HCT116 (cell line): ENCODE measurements at regions not wholly inside any gene's neighbourhood (a gene's known extent, or its start where the extent isn't known, plus 50 kb on each side); places are given as distances from the start of the nearest gene placed in this dataset.

Experiments used
- ATAC-seq: fragments of 200-7000 bp; cut with Tn5 transposase; 2 replicates; pipeline ENCODE4 v1.9.1; 2020; ENCODE audit warnings: mild to moderate bottlenecking, moderate library complexity
- BruUV-seq: library from RNA; stranded (reverse); fragments of 400-500 nt; replicated peaks from 2 replicates; lab custom pipeline; 2021; lab: Mats Ljungman, UMichigan
- CTCF ChIA-PET: fragments of 300-600 bp; sonication (Branson Sonifier 250); formaldehyde crosslinking; loops from one replicate; lab custom pipeline; 2021; ENCODE audit warnings: antibody characterized with exemption; lab: Charles Lee
- POLR2A ChIA-PET: fragments of 300-600, 350-600 bp; sonication (Branson Sonifier 250); formaldehyde crosslinking; loops from one replicate; lab custom pipeline; 2021; ENCODE audit warnings: antibody characterized with exemption; lab: Charles Lee
- RAD21 ChIA-PET, 2 experiments: fragments of 300-600 bp; sonication (Branson Sonifier 250); formaldehyde crosslinking; loops; one replicate each; lab custom pipeline; 2023; ENCODE audit warnings: low total read pairs in 2 of 2; ENCODE audit not compliant: uncharacterized antibody in 2 of 2, unreplicated experiment in 2 of 2, low non-redundant PET in 1 of 2; lab: Charles Lee
- DNase-seq: peaks from one replicate; pipeline ENCODE4 v3.0.0-alpha.2; 2010; ENCODE audit warnings: low read depth, low spot score
- H2AFZ ChIP-seq: fragments of 200-600 bp; shearing (Covaris generic), sonication (generic); 2 replicates; pipeline ENCODE4 v1.6.1; 2017; ENCODE audit warnings: low read depth, mixed run types, mixed read lengths, antibody characterized with exemption, low read length; ENCODE audit not compliant: poor library complexity, severe bottlenecking
- H3K27ac ChIP-seq: 2 replicates; pipeline ENCODE4 v1.5.1; 2012; ENCODE audit warnings: low read depth, low read length
- H3K27me3 ChIP-seq: fragments of 200-600 bp; sonication (generic); 2 replicates; pipeline ENCODE4 v1.6.1; 2016; ENCODE audit warnings: mixed run types, low read length, mixed read lengths; ENCODE audit not compliant: insufficient read depth
- H3K36me3 ChIP-seq, 2 experiments: fragments of 200-500 bp in 1 of 2; fragments of 200-600 bp in 1 of 2; sonication (Bioruptor generic) in 1 of 2; sonication (generic) in 1 of 2; 2 replicates each; pipeline versions ENCODE4 v1.5.1 to v1.6.1; 2014 to 2016; ENCODE audit warnings: low read length in 2 of 2, inconsistent platforms in 1 of 2, mixed read lengths in 1 of 2, mixed run types in 1 of 2; ENCODE audit not compliant: insufficient read depth in 2 of 2, control insufficient read depth in 1 of 2
- H3K4me1 ChIP-seq, 2 experiments: fragments of 200-600 bp in 1 of 2; sonication (generic) in 1 of 2; 2 replicates each; pipeline versions ENCODE4 v1.5.1 to v1.6.1; 2012 to 2017; ENCODE audit warnings: low read length in 2 of 2, inconsistent platforms in 1 of 2, mild to moderate bottlenecking in 1 of 2, mixed read lengths in 1 of 2, mixed run types in 1 of 2, moderate library complexity in 1 of 2; ENCODE audit not compliant: insufficient read depth in 2 of 2, control insufficient read depth in 1 of 2
- H3K4me2 ChIP-seq: fragments of 200-600 bp; sonication (generic); 2 replicates; pipeline ENCODE4 v1.6.1; 2017; ENCODE audit warnings: mixed run types, low read length, mixed read lengths
- H3K4me3 ChIP-seq, 2 experiments: fragments of 200-600 bp in 1 of 2; sonication (generic) in 1 of 2; replicated peaks in 1 of 2; 2 replicates each; pipeline ENCODE4 v1.5.1; 2011 to 2016; ENCODE audit warnings: low read length in 2 of 2, control low read depth in 1 of 2, low read depth in 1 of 2, mild to moderate bottlenecking in 1 of 2, mixed read lengths in 1 of 2, mixed run types in 1 of 2
- H3K79me2 ChIP-seq: fragments of 200-600 bp; sonication (generic); 2 replicates; pipeline ENCODE4 v1.6.1; 2017; ENCODE audit warnings: mild to moderate bottlenecking, mixed run types, low read length, moderate library complexity, mixed read lengths; ENCODE audit not compliant: insufficient read depth
- H3K9ac ChIP-seq: fragments of 200-600 bp; sonication (generic); 2 replicates; pipeline ENCODE4 v1.6.1; 2016; ENCODE audit warnings: low read length, mixed read lengths
- H3K9me2 ChIP-seq: fragments of 200-600 bp; sonication (generic), shearing (Covaris generic); 2 replicates; pipeline ENCODE4 v1.6.1; 2017; ENCODE audit warnings: mixed run types, mild to moderate bottlenecking, moderate library complexity; ENCODE audit not compliant: insufficient read depth
- H3K9me3 ChIP-seq, 2 experiments: fragments of 200-500 bp in 1 of 2; fragments of 200-600 bp in 1 of 2; sonication (Bioruptor generic) in 1 of 2; sonication (generic) in 1 of 2; 2 replicates each; pipeline ENCODE4 v1.6.1; 2014 to 2017; ENCODE audit warnings: low read length in 2 of 2, mixed read lengths in 2 of 2, inconsistent platforms in 1 of 2, low read depth in 1 of 2, mild to moderate bottlenecking in 1 of 2, mixed run types in 1 of 2, moderate library complexity in 1 of 2; ENCODE audit not compliant: control insufficient read depth in 1 of 2, insufficient read depth in 1 of 2
- H4K20me1 ChIP-seq: fragments of 200-600 bp; sonication (generic), shearing (Covaris generic); 2 replicates; pipeline ENCODE4 v1.6.1; 2017; ENCODE audit warnings: mixed run types, mild to moderate bottlenecking, moderate library complexity; ENCODE audit not compliant: insufficient read depth
- CBX3 ChIP-seq: IDR thresholded peaks from 2 replicates; pipeline ENCODE4 v1.6.1; 2012; ENCODE audit warnings: low read depth
- EGR1 ChIP-seq: IDR thresholded peaks from 2 replicates; pipeline ENCODE4 v1.6.1; 2012; ENCODE audit warnings: low read depth
- ELF1 ChIP-seq: IDR thresholded peaks from 2 replicates; pipeline ENCODE4 v1.6.1; 2012; ENCODE audit warnings: low read depth, borderline replicate concordance
- JUND ChIP-seq: IDR thresholded peaks from 2 replicates; pipeline ENCODE4 v1.6.1; 2012
- SIN3A ChIP-seq: IDR thresholded peaks from 2 replicates; pipeline ENCODE4 v1.6.1; 2012; ENCODE audit warnings: low read depth
- SP1 ChIP-seq: IDR thresholded peaks from 2 replicates; pipeline ENCODE4 v1.6.1; 2012; ENCODE audit warnings: low read depth
- YY1 ChIP-seq: IDR thresholded peaks from 2 replicates; pipeline ENCODE4 v1.6.1; 2011; ENCODE audit warnings: low read length, low read depth, moderate library complexity, mild to moderate bottlenecking; ENCODE audit not compliant: insufficient replicate concordance; ENCODE audit errors: extremely low read depth
- ZFX ChIP-seq: fragments of 450-650 bp; IDR thresholded peaks from 2 replicates; pipeline ENCODE4 v1.6.1; 2017
- ZNF274 ChIP-seq: fragments of 200-500 bp; sonication (Bioruptor generic); IDR thresholded peaks from 2 replicates; pipeline ENCODE4 v1.6.1; 2014; ENCODE audit warnings: mild to moderate bottlenecking, low read depth, low read length, inconsistent platforms
- intact Hi-C: fragments of 100-400 bp; cut with micrococcal nuclease; formaldehyde crosslinking; loops from 2 replicates; pipeline ENCODE4 v1.10.0; 2022
- TF ChIP-seq, protein P1 (sequence below): IDR thresholded peaks from 2 replicates; pipeline ENCODE4 v1.6.1; 2012; ENCODE audit warnings: low read depth
- TF ChIP-seq, protein P2 (sequence below): IDR thresholded peaks from 2 replicates; pipeline ENCODE4 v1.6.1; 2012
- TF ChIP-seq, protein P3 (sequence below): IDR thresholded peaks from 2 replicates; pipeline ENCODE4 v1.6.1; 2012
- TF ChIP-seq, protein P4 (sequence below): IDR thresholded peaks from 2 replicates; pipeline ENCODE4 v1.6.1; 2011; ENCODE audit warnings: mild to moderate bottlenecking, low read length, moderate library complexity; ENCODE audit not compliant: insufficient replicate concordance; ENCODE audit errors: extremely low read depth

DNA sequence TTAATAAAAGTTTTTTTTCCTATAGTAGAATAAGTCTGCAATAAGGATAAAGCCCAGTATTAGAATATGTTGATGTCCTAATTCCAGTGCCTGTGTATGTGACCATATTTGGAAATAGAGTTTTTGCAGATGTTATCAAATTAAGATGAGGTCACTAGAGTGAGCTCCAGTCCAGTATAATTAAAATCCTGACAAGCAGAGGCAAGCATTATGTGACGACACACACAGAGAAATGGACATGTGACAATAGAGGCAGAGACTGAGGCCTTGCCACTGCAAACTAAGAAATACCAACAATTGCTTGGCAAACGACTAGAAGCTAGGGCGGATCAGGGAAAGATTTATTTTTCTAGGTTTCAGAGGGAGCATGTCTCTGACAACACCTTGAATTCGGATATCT lies 216.4 kb upstream of the CYLC2 start:
- no peaks in the 10 kb centered on the region for H3K27me3 ChIP-seq
- no peak for TF ChIP-seq ZNF274
- TF ChIP-seq, protein P1, sequence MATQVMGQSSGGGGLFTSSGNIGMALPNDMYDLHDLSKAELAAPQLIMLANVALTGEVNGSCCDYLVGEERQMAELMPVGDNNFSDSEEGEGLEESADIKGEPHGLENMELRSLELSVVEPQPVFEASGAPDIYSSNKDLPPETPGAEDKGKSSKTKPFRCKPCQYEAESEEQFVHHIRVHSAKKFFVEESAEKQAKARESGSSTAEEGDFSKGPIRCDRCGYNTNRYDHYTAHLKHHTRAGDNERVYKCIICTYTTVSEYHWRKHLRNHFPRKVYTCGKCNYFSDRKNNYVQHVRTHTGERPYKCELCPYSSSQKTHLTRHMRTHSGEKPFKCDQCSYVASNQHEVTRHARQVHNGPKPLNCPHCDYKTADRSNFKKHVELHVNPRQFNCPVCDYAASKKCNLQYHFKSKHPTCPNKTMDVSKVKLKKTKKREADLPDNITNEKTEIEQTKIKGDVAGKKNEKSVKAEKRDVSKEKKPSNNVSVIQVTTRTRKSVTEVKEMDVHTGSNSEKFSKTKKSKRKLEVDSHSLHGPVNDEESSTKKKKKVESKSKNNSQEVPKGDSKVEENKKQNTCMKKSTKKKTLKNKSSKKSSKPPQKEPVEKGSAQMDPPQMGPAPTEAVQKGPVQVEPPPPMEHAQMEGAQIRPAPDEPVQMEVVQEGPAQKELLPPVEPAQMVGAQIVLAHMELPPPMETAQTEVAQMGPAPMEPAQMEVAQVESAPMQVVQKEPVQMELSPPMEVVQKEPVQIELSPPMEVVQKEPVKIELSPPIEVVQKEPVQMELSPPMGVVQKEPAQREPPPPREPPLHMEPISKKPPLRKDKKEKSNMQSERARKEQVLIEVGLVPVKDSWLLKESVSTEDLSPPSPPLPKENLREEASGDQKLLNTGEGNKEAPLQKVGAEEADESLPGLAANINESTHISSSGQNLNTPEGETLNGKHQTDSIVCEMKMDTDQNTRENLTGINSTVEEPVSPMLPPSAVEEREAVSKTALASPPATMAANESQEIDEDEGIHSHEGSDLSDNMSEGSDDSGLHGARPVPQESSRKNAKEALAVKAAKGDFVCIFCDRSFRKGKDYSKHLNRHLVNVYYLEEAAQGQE, result no peak
- TF ChIP-seq SIN3A, result no peak
- TF ChIP-seq JUND, result no peak
- TF ChIP-seq, protein P2, sequence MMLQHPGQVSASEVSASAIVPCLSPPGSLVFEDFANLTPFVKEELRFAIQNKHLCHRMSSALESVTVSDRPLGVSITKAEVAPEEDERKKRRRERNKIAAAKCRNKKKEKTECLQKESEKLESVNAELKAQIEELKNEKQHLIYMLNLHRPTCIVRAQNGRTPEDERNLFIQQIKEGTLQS, result no peak
- TF ChIP-seq, protein P3, sequence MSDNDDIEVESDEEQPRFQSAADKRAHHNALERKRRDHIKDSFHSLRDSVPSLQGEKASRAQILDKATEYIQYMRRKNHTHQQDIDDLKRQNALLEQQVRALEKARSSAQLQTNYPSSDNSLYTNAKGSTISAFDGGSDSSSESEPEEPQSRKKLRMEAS, result no peak
- no peak for TF ChIP-seq CBX3
- no peak for TF ChIP-seq YY1
- no peak for TF ChIP-seq ZFX
- TF ChIP-seq ELF1, result no peak
- TF ChIP-seq, protein P4, sequence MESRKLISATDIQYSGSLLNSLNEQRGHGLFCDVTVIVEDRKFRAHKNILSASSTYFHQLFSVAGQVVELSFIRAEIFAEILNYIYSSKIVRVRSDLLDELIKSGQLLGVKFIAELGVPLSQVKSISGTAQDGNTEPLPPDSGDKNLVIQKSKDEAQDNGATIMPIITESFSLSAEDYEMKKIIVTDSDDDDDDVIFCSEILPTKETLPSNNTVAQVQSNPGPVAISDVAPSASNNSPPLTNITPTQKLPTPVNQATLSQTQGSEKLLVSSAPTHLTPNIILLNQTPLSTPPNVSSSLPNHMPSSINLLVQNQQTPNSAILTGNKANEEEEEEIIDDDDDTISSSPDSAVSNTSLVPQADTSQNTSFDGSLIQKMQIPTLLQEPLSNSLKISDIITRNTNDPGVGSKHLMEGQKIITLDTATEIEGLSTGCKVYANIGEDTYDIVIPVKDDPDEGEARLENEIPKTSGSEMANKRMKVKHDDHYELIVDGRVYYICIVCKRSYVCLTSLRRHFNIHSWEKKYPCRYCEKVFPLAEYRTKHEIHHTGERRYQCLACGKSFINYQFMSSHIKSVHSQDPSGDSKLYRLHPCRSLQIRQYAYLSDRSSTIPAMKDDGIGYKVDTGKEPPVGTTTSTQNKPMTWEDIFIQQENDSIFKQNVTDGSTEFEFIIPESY, result no peak
- TF ChIP-seq SP1, result no peak
- no peak for TF ChIP-seq EGR1
- no peaks in the 10 kb centered on the region for H4K20me1 ChIP-seq
- no peaks in the 10 kb centered on the region for H3K9me2 ChIP-seq
- no peak for ATAC-seq
- no TSS peak for BruUV-seq
- H3K4me3 ChIP-seq, result no peak overlapping the region
- ChIA-PET POLR2A (no interaction called here), CTCF (no interaction called here), RAD21 (no interaction called here)
- H3K9ac ChIP-seq, result no peak overlapping the region
- H2AFZ ChIP-seq, result no peak overlapping the region
- no peaks in the 10 kb centered on the region for H3K36me3 ChIP-seq
- DNase-seq, result no peak
- no peaks in the 10 kb centered on the region for H3K4me1 ChIP-seq
- H3K4me2 ChIP-seq, result no peak overlapping the region
- H3K27ac ChIP-seq, result no peak overlapping the region
- peaks cover 0 to 11% of the 10 kb centered on the region in 2 experiments; a peak in 1 of 4 replicates for H3K9me3 ChIP-seq
- H3K79me2 ChIP-seq, result no peaks in the 10 kb centered on the region
- intact Hi-C loops, result no loop called here
